ENCODE measurements at regions not wholly inside any gene's neighbourhood (a gene's known extent, or its start where the extent isn't known, plus 50 kb on each side); places are given as distances from the start of the nearest gene placed in this dataset.

DNA sequence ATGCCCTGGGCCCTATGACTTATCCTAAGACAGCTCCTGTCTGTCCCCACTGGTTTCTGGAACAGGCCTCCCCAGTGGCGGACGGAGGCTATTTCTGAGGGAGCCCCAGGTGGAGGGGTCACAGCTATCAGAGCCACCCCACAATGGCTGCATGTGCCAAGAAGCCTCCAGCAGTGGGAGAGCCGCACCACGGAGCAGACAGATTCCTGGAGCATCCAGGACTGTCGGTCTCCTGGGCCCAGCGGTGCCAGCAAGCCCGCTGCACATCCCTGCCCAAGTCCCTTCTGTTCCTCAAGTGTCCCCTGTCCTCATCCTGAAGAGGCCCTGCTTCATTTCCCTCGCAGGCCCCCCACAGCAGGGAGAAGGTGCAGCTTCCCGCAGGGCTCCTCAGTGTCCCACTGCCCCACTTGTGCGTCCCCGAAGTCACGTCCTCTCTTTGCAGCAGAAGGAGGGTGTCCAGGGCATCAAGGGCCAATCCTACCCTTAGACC, 193.0 kb upstream of the SHH start:
- no peak overlapping the region for H2AFZ ChIP-seq (ENCODE audit: low read length)
- TF ChIP-seq CENPX (CRISPR knock-in tag; IDR thresholded peaks at IDR 0.05), result no peak
- TF ChIP-seq, protein P1, sequence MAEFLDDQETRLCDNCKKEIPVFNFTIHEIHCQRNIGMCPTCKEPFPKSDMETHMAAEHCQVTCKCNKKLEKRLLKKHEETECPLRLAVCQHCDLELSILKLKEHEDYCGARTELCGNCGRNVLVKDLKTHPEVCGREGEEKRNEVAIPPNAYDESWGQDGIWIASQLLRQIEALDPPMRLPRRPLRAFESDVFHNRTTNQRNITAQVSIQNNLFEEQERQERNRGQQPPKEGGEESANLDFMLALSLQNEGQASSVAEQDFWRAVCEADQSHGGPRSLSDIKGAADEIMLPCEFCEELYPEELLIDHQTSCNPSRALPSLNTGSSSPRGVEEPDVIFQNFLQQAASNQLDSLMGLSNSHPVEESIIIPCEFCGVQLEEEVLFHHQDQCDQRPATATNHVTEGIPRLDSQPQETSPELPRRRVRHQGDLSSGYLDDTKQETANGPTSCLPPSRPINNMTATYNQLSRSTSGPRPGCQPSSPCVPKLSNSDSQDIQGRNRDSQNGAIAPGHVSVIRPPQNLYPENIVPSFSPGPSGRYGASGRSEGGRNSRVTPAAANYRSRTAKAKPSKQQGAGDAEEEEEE (CRISPR knock-in tag; IDR thresholded peaks at IDR 0.05; ENCODE audit: borderline replicate concordance), result no peak
- BruUV-seq (replicated peaks), result no TSS peak
- H3K27ac ChIP-seq (ENCODE audit: extremely low read length, insufficient read depth, low read length), result no peak overlapping the region
- H3K27me3 ChIP-seq (ENCODE audit: control insufficient read depth in 1 of 2, insufficient read depth in 2 of 2, low read length in 2 of 2), result peaks cover 1 to 54% of the 10 kb centered on the region in 2 experiments; a peak in 3 of 5 replicates
- WGBS (ENCODE audit: low lambda C conversion rate), result no CpG with 5 or more reads among the region's 12 CpGs
- H3K4me3 ChIP-seq (replicated peaks in 1 of 3; ENCODE audit: insufficient read depth in 1 of 3, low read depth in 2 of 3, low read length in 3 of 3), result no peak overlapping the region
- intact Hi-C loops (cut with micrococcal nuclease; ENCODE audit: unreplicated experiment) (no loop called here), in situ Hi-C loops (cut with HindIII; ENCODE audit: extremely low pct_ligation_motif_present, low pct_unique_long_range_greater_than_20kb) (no loop called here)
- no peak for FAIRE-seq
- H3K4me2 ChIP-seq (ENCODE audit: low read depth, low read length), result no peak overlapping the region
- DNase-seq (ENCODE audit: low spot score), result no peak
- no peaks in the 10 kb centered on the region for H4K20me1 ChIP-seq (ENCODE audit: insufficient read depth, low read length)
- no peak for ATAC-seq
- H3K79me2 ChIP-seq (ENCODE audit: insufficient read depth, low read length), result no peaks in the 10 kb centered on the region
- H3K4me1 ChIP-seq (ENCODE audit: insufficient read depth, low read length), result no peaks in the 10 kb centered on the region
- ChIA-PET POLR2A (no interaction called here), CTCF (ENCODE audit: low intra/inter-chr PET ratio, low total read pairs) (no interaction called here)
- H3K9me3 ChIP-seq (ENCODE audit: low read length), result no peaks in the 10 kb centered on the region
- H3K36me3 ChIP-seq (replicated peaks in 1 of 2; ENCODE audit: control insufficient read depth in 1 of 2, insufficient read depth in 2 of 2, low read length in 2 of 2), result no peaks in the 10 kb centered on the region
- H3K9ac ChIP-seq (ENCODE audit: insufficient read depth, low read depth, low read length), result no peak overlapping the region

DNA sequence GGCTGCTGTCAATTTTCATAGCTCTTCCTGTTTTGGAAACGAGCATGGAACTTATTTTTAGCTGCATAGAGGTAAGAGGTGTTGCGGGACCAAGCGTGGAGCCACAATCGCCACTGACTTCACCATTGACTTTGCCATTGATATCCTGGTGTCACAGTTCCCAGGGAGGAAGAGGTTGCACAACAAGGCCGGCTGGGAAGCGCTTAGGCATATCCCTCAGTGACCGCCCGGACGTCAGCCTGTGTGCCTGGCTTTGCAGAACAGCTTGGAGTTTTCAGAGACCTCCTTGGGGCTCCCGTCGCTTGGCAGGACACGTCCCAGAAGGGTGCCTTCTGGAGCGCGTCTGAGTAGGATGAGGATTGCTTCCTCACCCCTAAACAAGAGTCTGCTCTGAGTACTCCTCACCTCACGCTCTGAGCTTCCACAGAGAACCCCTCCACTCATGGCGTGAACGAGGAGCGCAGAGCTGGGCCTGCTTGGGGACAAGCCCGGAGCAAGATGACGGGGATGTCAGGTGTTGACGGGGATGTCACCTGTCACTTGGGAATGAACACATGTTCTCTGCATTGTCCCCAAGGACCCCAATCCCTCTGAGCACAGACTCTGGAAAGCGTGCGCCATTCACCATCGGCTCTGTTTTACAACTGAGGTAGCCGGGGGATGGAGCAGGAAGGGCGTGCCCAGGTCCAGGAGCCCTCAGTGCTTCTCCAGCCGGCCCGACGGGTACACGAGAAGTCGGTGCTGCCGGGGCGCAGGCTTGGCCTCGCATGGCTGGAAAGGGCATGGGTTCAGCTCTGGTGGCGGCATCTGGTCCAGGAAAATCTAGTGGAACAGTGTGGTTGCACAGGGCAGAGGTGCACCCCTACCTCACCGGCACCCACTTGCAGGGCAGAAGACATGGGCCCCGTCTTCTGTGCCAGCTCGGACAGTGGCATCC, 192.3 kb upstream of the SHH start:
- H2AFZ ChIP-seq (ENCODE audit: low read length), result no peak overlapping the region
- DNase-seq (ENCODE audit: low spot score), result no peak
- 46% methylated on average over 16 of the region's 38 CpGs for WGBS (ENCODE audit: low lambda C conversion rate)
- CTCF ChIA-PET (ENCODE audit: low intra/inter-chr PET ratio, low total read pairs), result no interaction called here
- POLR2A ChIA-PET, result no interaction called here
- no peaks in the 10 kb centered on the region for H3K79me2 ChIP-seq (ENCODE audit: insufficient read depth, low read length)
- H3K4me1 ChIP-seq (ENCODE audit: insufficient read depth, low read length), result no peaks in the 10 kb centered on the region
- no peak overlapping the region for H3K4me2 ChIP-seq (ENCODE audit: low read depth, low read length)
- TF ChIP-seq, protein P2, sequence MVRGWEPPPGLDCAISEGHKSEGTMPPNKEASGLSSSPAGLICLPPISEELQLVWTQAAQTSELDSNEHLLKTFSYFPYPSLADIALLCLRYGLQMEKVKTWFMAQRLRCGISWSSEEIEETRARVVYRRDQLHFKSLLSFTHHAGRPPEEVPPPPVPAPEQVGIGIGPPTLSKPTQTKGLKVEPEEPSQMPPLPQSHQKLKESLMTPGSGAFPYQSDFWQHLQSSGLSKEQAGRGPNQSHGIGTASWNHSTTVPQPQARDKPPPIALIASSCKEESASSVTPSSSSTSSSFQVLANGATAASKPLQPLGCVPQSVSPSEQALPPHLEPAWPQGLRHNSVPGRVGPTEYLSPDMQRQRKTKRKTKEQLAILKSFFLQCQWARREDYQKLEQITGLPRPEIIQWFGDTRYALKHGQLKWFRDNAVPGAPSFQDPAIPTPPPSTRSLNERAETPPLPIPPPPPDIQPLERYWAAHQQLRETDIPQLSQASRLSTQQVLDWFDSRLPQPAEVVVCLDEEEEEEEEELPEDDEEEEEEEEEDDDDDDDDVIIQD (CRISPR knock-in tag; IDR thresholded peaks at IDR 0.05; ENCODE audit: low read depth), result no peak
- TF ChIP-seq HNF1A (IDR thresholded peaks at IDR 0.05; ENCODE audit: low read depth) (no peak), HNF1A (CRISPR knock-in tag; IDR thresholded peaks at IDR 0.05; ENCODE audit: borderline replicate concordance) (no peak), HDAC2 (CRISPR knock-in tag; IDR thresholded peaks at IDR 0.05) (no peak), KLF12 (CRISPR knock-in tag; IDR thresholded peaks at IDR 0.05; ENCODE audit: borderline replicate concordance) (no peak), CEBPB (IDR thresholded peaks at IDR 0.05; ENCODE audit: borderline replicate concordance, low read depth, low read length) (peak; percentile 48; the same call in 1 of the 2 replicates), CEBPG (CRISPR knock-in tag; IDR thresholded peaks at IDR 0.05) (0 out of 2 replicates have a peak, but pooled peaks have one; percentile 21)
- ATAC-seq, result peak; percentile 21; the same call in 1 of the 3 replicates
- intact Hi-C loops (cut with micrococcal nuclease; ENCODE audit: unreplicated experiment) (no loop called here), in situ Hi-C loops (cut with HindIII; ENCODE audit: extremely low pct_ligation_motif_present, low pct_unique_long_range_greater_than_20kb) (no loop called here)
- H3K36me3 ChIP-seq (replicated peaks in 1 of 2; ENCODE audit: control insufficient read depth in 1 of 2, insufficient read depth in 2 of 2, low read length in 2 of 2), result no peaks in the 10 kb centered on the region
- no peak overlapping the region for H3K9ac ChIP-seq (ENCODE audit: insufficient read depth, low read depth, low read length)
- no peak overlapping the region for H3K27ac ChIP-seq (ENCODE audit: extremely low read length, insufficient read depth, low read length)
- H4K20me1 ChIP-seq (ENCODE audit: insufficient read depth, low read length), result no peaks in the 10 kb centered on the region
- no peak overlapping the region for H3K4me3 ChIP-seq (replicated peaks in 1 of 3; ENCODE audit: insufficient read depth in 1 of 3, low read depth in 2 of 3, low read length in 3 of 3)
- no peaks in the 10 kb centered on the region for H3K9me3 ChIP-seq (ENCODE audit: low read length)
- FAIRE-seq, result no peak
- H3K27me3 ChIP-seq (ENCODE audit: control insufficient read depth in 1 of 2, insufficient read depth in 2 of 2, low read length in 2 of 2), result peaks cover 3 to 61% of the 10 kb centered on the region in 2 experiments; a peak in 3 of 5 replicates
- no TSS peak for BruUV-seq (replicated peaks)

All from HepG2 (cell line).